Esophagus squamous epithelium (tissue), 4 donors: ENCODE measurements at regions not wholly inside any gene's neighbourhood (a gene's known extent, or its start where the extent isn't known, plus 50 kb on each side); places are given as distances from the start of the nearest gene placed in this dataset.

Source experiments
- CTCF ChIP-seq, 6 experiments: fragments of 450-650 bp in 4 of 6; fragments of 200-600 bp in 2 of 6; sonication (generic) in 2 of 6; IDR thresholded peaks; one replicate each; pipeline ENCODE4 v1.5.1; 2016 to 2019; ENCODE audit warnings: antibody characterized with exemption in 6 of 6, mild to moderate bottlenecking in 4 of 6, moderate library complexity in 4 of 6
- POLR2A ChIP-seq, 4 donors: fragments of 450-650 bp; IDR thresholded peaks; one replicate each; pipeline ENCODE4 v1.6.1; 2017; ENCODE audit warnings: antibody characterized with exemption in 4 of 4, mild to moderate bottlenecking in 4 of 4, moderate library complexity in 3 of 4

GRCh38 chr18:54718408-54718773 lies 109.9 kb upstream of the RAB27B start:
- TF ChIP-seq CTCF (IDR thresholded peaks at IDR 0.05) (no peak), POLR2A (IDR thresholded peaks at IDR 0.05) (no peak)
